Mucosa of descending colon (tissue), 3 donors: ENCODE measurements at regions not wholly inside any gene's neighbourhood (a gene's known extent, or its start where the extent isn't known, plus 50 kb on each side); places are given as distances from the start of the nearest gene placed in this dataset.

ENCODE experiments used
- ATAC-seq: fragments of 200-7000 bp; cut with Tn5 transposase; one replicate; pipeline ENCODE4 v1.9.1; 2020; ENCODE audit warnings: mild to moderate bottlenecking, moderate library complexity
- DNase-seq, 3 donors: peaks; one replicate each; pipeline ENCODE4 v3.0.0-alpha.2; 2020
- H3K36me3 ChIP-seq: fragments of 200-600 bp; one replicate; pipeline ENCODE4 v1.8.0; 2021; ENCODE audit warnings: low read depth, mild to moderate bottlenecking
- H3K4me1 ChIP-seq: fragments of 200-600 bp; one replicate; pipeline ENCODE4 v1.8.0; 2021; ENCODE audit warnings: low read depth, mild to moderate bottlenecking
- H3K4me3 ChIP-seq: fragments of 200-600 bp; one replicate; pipeline ENCODE4 v1.8.0; 2021; ENCODE audit warnings: mild to moderate bottlenecking
- H3K9me3 ChIP-seq: fragments of 200-600 bp; one replicate; pipeline ENCODE4 v1.8.0; 2021; ENCODE audit warnings: mild to moderate bottlenecking
- CTCF ChIP-seq: fragments of 200-600 bp; IDR thresholded peaks from one replicate; pipeline ENCODE4 v1.8.0; 2022; ENCODE audit warnings: antibody characterized with exemption, mild to moderate bottlenecking
- intact Hi-C, 2 donors: fragments of 100-400 bp; cut with DNase I in 1 of 2; cut with micrococcal nuclease in 1 of 2; formaldehyde crosslinking; loops; one replicate each; pipeline versions ENCODE4 v1.11.0 to v1.11.1; 2022; cut with DNase I, micrococcal nuclease
- donor health status: DM: no; HTN: no; CAD: no; lungs with moderate emphysema.
- donor health status: DM: no; HTN: no; CAD: no.
- donor health status: DM: no; HTN: yes; CAD: no.

- TF ChIP-seq CTCF, result no peak
- ATAC-seq, result no peak
- Histone ChIP-seq H3K4me3 (no peak overlapping the region), H3K9me3 (no peaks in the 10 kb centered on the region), H3K36me3 (no peaks in the 10 kb centered on the region), H3K4me1 (no peaks in the 10 kb centered on the region)
- intact Hi-C loops, result no loop called here
- DNase-seq, result no peak
These were observed 110.6 kb upstream of the SIRPA start for GRCh38 chr20:1784586-1784985.

- no peak for TF ChIP-seq CTCF
- H3K9me3 ChIP-seq, result no peaks in the 10 kb centered on the region
- intact Hi-C loops, result no loop called here
These were observed 112.0 kb upstream of the SIRPA start for GRCh38 chr20:1783245-1783644.

GRCh38 chr20:1782181-1782580 is 113.0 kb upstream of the SIRPA start:
- TF ChIP-seq CTCF, result no peak
- Histone ChIP-seq H3K4me3 (no peak overlapping the region), H3K36me3 (no peaks in the 10 kb centered on the region), H3K4me1 (peaks cover 4% of the 10 kb centered on the region), H3K9me3 (no peaks in the 10 kb centered on the region)
- intact Hi-C loops, result no loop called here
- DNase-seq, result no peak
- ATAC-seq, result no peak

More at GRCh38 chr20:1783245-1783644, 112.0 kb upstream of the SIRPA start:
- Histone ChIP-seq H3K4me1 (no peaks in the 10 kb centered on the region), H3K4me3 (no peak overlapping the region), H3K36me3 (no peaks in the 10 kb centered on the region)
- DNase-seq (no peak), ATAC-seq (no peak)

GRCh38 chr20:1779567-1779966 is 115.6 kb upstream of the SIRPA start:
- ATAC-seq, result no peak
- Histone ChIP-seq H3K4me1 (peaks cover 8% of the 10 kb centered on the region), H3K36me3 (no peaks in the 10 kb centered on the region), H3K4me3 (no peak overlapping the region), H3K9me3 (no peaks in the 10 kb centered on the region)
- TF ChIP-seq CTCF, result no peak
- DNase-seq, result no peak
- intact Hi-C loops, result no loop called here

GRCh38 chr20:1778338-1778737 is 116.9 kb upstream of the SIRPA start:
- Histone ChIP-seq H3K9me3 (no peaks in the 10 kb centered on the region), H3K36me3 (no peaks in the 10 kb centered on the region), H3K4me3 (no peak overlapping the region), H3K4me1 (peaks cover 8% of the 10 kb centered on the region)
- ATAC-seq (no peak), DNase-seq (no peak)
- intact Hi-C loops, result no loop called here
- TF ChIP-seq CTCF, result no peak

GRCh38 chr20:1777476-1777820 is 117.8 kb upstream of the SIRPA start:
- no peak overlapping the region for H3K4me3 ChIP-seq
- no peak for TF ChIP-seq CTCF
- no peaks in the 10 kb centered on the region for H3K36me3 ChIP-seq
- intact Hi-C loops, result no loop called here
- no peaks in the 10 kb centered on the region for H3K9me3 ChIP-seq
- ATAC-seq, result no peak
- peaks cover 8% of the 10 kb centered on the region for H3K4me1 ChIP-seq
- DNase-seq, result no peak
